IMR-90 (cell line): ENCODE measurements at regions not wholly inside any gene's neighbourhood (a gene's known extent, or its start where the extent isn't known, plus 50 kb on each side); places are given as distances from the start of the nearest gene placed in this dataset.

Experiments
- ATAC-seq: fragments of 200-7000 bp; cut with Tn5 transposase; 2 replicates; pipeline ENCODE4 v1.9.1; 2020; ENCODE audit warnings: low read depth, mild to moderate bottlenecking, moderate library complexity
- BruUV-seq: library from RNA; stranded (reverse); fragments of 400-500 nt; replicated peaks from 2 replicates; lab custom pipeline; 2021; lab: Mats Ljungman, UMichigan
- CTCF ChIA-PET: fragments of 300-600 bp; formaldehyde crosslinking; extraction: SDS; loops from one replicate; lab custom pipeline; 2021; ENCODE audit warnings: antibody characterized with exemption; lab: Yijun Ruan, JAX
- POLR2A ChIA-PET: fragments of 300-600 bp; sonication (Branson Sonifier 250); formaldehyde crosslinking; loops from one replicate; lab custom pipeline; 2022; ENCODE audit warnings: antibody characterized with exemption; ENCODE audit not compliant: unreplicated experiment; lab: Charles Lee
- DNase-seq: peaks from one replicate; pipeline ENCODE4 v3.0.0; 2013
- H2AFZ ChIP-seq: replicated peaks from 2 replicates; pipeline ENCODE3; 2013; ENCODE audit warnings: low read length, mild to moderate bottlenecking; ENCODE audit not compliant: poor library complexity
- H2AK5ac ChIP-seq: 2 replicates; pipeline ENCODE4 v1.6.1; 2013; ENCODE audit warnings: low read depth, low read length, inconsistent platforms
- H2AK9ac ChIP-seq: replicated peaks from 2 replicates; pipeline ENCODE3; 2013; ENCODE audit warnings: mild to moderate bottlenecking, low read depth, low read length, moderate library complexity; ENCODE audit not compliant: poor library complexity
- H2BK120ac ChIP-seq: 2 replicates; pipeline ENCODE4 v1.6.1; 2013; ENCODE audit warnings: low read depth, low read length, inconsistent platforms
- H2BK15ac ChIP-seq: 3 replicates; pipeline ENCODE4 v1.6.1; 2013; ENCODE audit warnings: low read depth, low read length, inconsistent platforms
- H2BK20ac ChIP-seq: 2 replicates; pipeline ENCODE4 v1.6.1; 2013; ENCODE audit warnings: low read depth, mild to moderate bottlenecking, inconsistent platforms, low read length, moderate library complexity
- H2BK5ac ChIP-seq: 2 replicates; pipeline ENCODE4 v1.6.1; 2013; ENCODE audit warnings: mild to moderate bottlenecking, low read depth, low read length, inconsistent platforms; ENCODE audit not compliant: poor library complexity, severe bottlenecking
- H3K14ac ChIP-seq: replicated peaks from 2 replicates; pipeline ENCODE4 v1.6.1; 2013; ENCODE audit warnings: low read depth, low read length, inconsistent platforms
- H3K18ac ChIP-seq: 2 replicates; pipeline ENCODE4 v1.6.1; 2013; ENCODE audit warnings: low read depth, low read length, control low read depth
- H3K23ac ChIP-seq: 2 replicates; pipeline ENCODE4 v1.6.1; 2013; ENCODE audit warnings: low read depth, low read length, inconsistent platforms
- H3K27ac ChIP-seq: 2 replicates; pipeline ENCODE4 v1.5.1; 2013; ENCODE audit warnings: mild to moderate bottlenecking, control low read depth, low read length; ENCODE audit not compliant: insufficient read depth
- H3K27me3 ChIP-seq: 2 replicates; pipeline ENCODE4 v1.6.1; 2013; ENCODE audit warnings: low read length; ENCODE audit not compliant: control insufficient read depth, insufficient read depth
- H3K36me3 ChIP-seq: 2 replicates; pipeline ENCODE4 v1.6.1; 2013; ENCODE audit warnings: low read length, mixed read lengths; ENCODE audit not compliant: control insufficient read depth, insufficient read depth
- H3K4ac ChIP-seq: 2 replicates; pipeline ENCODE4 v1.6.1; 2013; ENCODE audit warnings: low read depth, low read length, inconsistent platforms
- H3K4me1 ChIP-seq: 2 replicates; pipeline ENCODE4 v1.6.1; 2013; ENCODE audit warnings: low read length, mixed read lengths; ENCODE audit not compliant: control insufficient read depth, insufficient read depth
- H3K4me2 ChIP-seq: 2 replicates; pipeline ENCODE4 v1.6.1; 2013; ENCODE audit warnings: low read depth, mild to moderate bottlenecking, control low read depth, low read length, moderate library complexity
- H3K4me3 ChIP-seq: 2 replicates; pipeline ENCODE4 v1.5.1; 2013; ENCODE audit warnings: low read depth, mild to moderate bottlenecking, control low read depth, low read length, moderate library complexity; ENCODE audit not compliant: insufficient read depth
- H3K56ac ChIP-seq: 2 replicates; pipeline ENCODE4 v1.6.1; 2013; ENCODE audit warnings: low read length, inconsistent platforms; ENCODE audit not compliant: insufficient read depth; ENCODE audit errors: extremely low read depth
- H3K79me1 ChIP-seq, 2 experiments: 2 replicates each; pipeline ENCODE4 v1.6.1; 2013; ENCODE audit warnings: low read length in 2 of 2, inconsistent platforms in 1 of 2, low read depth in 1 of 2
- H3K9ac ChIP-seq: 2 replicates; pipeline ENCODE4 v1.6.1; 2013; ENCODE audit warnings: low read depth, low read length, control low read depth
- H3K9me1 ChIP-seq: 2 replicates; pipeline ENCODE4 v1.6.1; 2013; ENCODE audit warnings: low read length, inconsistent platforms; ENCODE audit not compliant: insufficient read depth
- H3K9me3 ChIP-seq: 2 replicates; pipeline ENCODE4 v1.6.1; 2013; ENCODE audit warnings: low read length; ENCODE audit not compliant: control insufficient read depth, insufficient read depth
- H4K20me1 ChIP-seq: 2 replicates; pipeline ENCODE4 v1.6.1; 2013; ENCODE audit warnings: low read length, inconsistent platforms; ENCODE audit not compliant: insufficient read depth
- H4K5ac ChIP-seq: 2 replicates; pipeline ENCODE4 v1.6.1; 2013; ENCODE audit warnings: mild to moderate bottlenecking, low read depth, low read length, control low read depth
- H4K8ac ChIP-seq, 2 experiments: 2 replicates each; pipeline ENCODE4 v1.6.1; 2013; ENCODE audit warnings: low read depth in 2 of 2, low read length in 2 of 2, control low read depth in 1 of 2, inconsistent platforms in 1 of 2
- H4K91ac ChIP-seq: 2 replicates; pipeline ENCODE4 v1.6.1; 2013; ENCODE audit warnings: low read depth, low read length, inconsistent platforms; ENCODE audit not compliant: insufficient read depth
- CEBPB ChIP-seq: IDR thresholded peaks from 2 replicates; pipeline ENCODE4 v1.6.1; 2012; ENCODE audit warnings: low read depth, low read length, improper control_type of control experiment
- MAFK ChIP-seq: IDR thresholded peaks from 2 replicates; pipeline ENCODE4 v1.6.1; 2012; ENCODE audit warnings: low read depth, low read length, improper control_type of control experiment
- MAZ ChIP-seq: IDR thresholded peaks from 2 replicates; pipeline ENCODE4 v1.6.1; 2012; ENCODE audit warnings: low read depth, mild to moderate bottlenecking, low read length, improper control_type of control experiment, moderate library complexity, borderline replicate concordance
- MXI1 ChIP-seq: IDR thresholded peaks from 2 replicates; pipeline ENCODE4 v1.6.1; 2012; ENCODE audit warnings: low read depth, mild to moderate bottlenecking, low read length, moderate library complexity, borderline replicate concordance
- POLR2A ChIP-seq: IDR thresholded peaks from 2 replicates; pipeline ENCODE4 v1.6.1; 2012; ENCODE audit warnings: mild to moderate bottlenecking, low read depth, low read length
- WGBS, 2 experiments: methylation state at CpG; one replicate each; pipeline versions ENCODE4 v1.1.5 to v1.1.7; 2013; ENCODE audit warnings: missing lambda C conversion rate in 2 of 2; ENCODE audit not compliant: insufficient read length in 1 of 2; ENCODE audit errors: extremely low coverage in 2 of 2; 5-methylcytosine and 5-hydroxymethylcytosine counted together
- dilution Hi-C: fragments of 300-500 bp; cut with HindIII; formaldehyde crosslinking; loops from one replicate; pipeline ENCODE4 v1.14.3; 2018; ENCODE audit warnings: low sequenced_read_pairs; ENCODE audit not compliant: unreplicated experiment
- in situ Hi-C: fragments of 300-500 bp; cut with MboI; formaldehyde crosslinking; loops from 3 replicates; pipeline ENCODE4 v1.14.3; 2019; ENCODE audit warnings: low sequenced_read_pairs, inconsistent platforms, mixed read lengths
- intact Hi-C: fragments of 100-400 bp; cut with micrococcal nuclease; formaldehyde crosslinking; loops from 2 replicates; pipeline ENCODE4 v1.10.0; 2022

DNA sequence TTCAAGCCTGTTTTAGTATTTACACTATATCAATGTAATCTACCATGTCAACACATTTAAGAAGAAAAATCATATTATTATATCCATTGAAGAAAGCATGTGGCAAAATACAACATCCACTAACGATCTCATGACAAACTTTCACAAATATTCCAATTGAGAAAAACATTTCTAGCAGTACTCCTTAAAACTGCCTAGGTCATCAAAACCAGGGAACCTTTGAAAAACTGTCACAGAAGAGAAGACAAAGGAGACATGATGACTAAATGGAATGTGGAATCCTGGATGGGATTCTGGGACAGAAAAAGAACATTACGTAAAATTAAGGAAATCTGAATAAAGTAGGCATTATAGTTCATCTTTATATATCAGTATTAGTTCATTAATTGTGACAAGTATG is 1091.3 kb upstream of the CDH6 start:
- Histone ChIP-seq H2BK15ac (no peak overlapping the region), H3K18ac (no peak overlapping the region), H3K56ac (no peak overlapping the region), H4K91ac (no peak overlapping the region), H4K5ac (no peak overlapping the region), H3K9ac (no peak overlapping the region), H3K23ac (no peak overlapping the region), H3K4me2 (no peak overlapping the region), H2BK5ac (no peak overlapping the region), H3K79me1 (no peaks in the 10 kb centered on the region), H2AK5ac (no peak overlapping the region), H3K4me3 (no peak overlapping the region), H3K9me1 (no peaks in the 10 kb centered on the region), H2AK9ac (no peak overlapping the region), H2AFZ (no peak overlapping the region), H4K20me1 (no peaks in the 10 kb centered on the region), H3K14ac (no peak overlapping the region), H3K4me1 (no peaks in the 10 kb centered on the region), H2BK120ac (no peak overlapping the region), H3K4ac (no peak overlapping the region), H4K8ac (no peak overlapping the region), H2BK20ac (no peak overlapping the region), H3K36me3 (no peaks in the 10 kb centered on the region), H3K27ac (no peak overlapping the region), H3K9me3 (peaks cover 4% of the 10 kb centered on the region; the same call in 1 of the 2 replicates), H3K27me3 (no peaks in the 10 kb centered on the region)
- CTCF ChIA-PET, result no interaction called here
- intact Hi-C loops, result no loop called here
- no peak for DNase-seq
- no peak for ATAC-seq
- WGBS, 2 experiments, result no CpG with 5 or more reads among the region's 2 CpGs
- dilution Hi-C loops, result no loop called here
- in situ Hi-C loops, result no loop called here
- TF ChIP-seq MAZ (no peak), POLR2A (no peak), MAFK (peak; percentile 91), MXI1 (no peak), CEBPB (no peak)
- POLR2A ChIA-PET, result no interaction called here
- BruUV-seq, result no TSS peak
